ENCODE measurements at regions not wholly inside any gene's neighbourhood (a gene's known extent, or its start where the extent isn't known, plus 50 kb on each side); places are given as distances from the start of the nearest gene placed in this dataset.

DNA sequence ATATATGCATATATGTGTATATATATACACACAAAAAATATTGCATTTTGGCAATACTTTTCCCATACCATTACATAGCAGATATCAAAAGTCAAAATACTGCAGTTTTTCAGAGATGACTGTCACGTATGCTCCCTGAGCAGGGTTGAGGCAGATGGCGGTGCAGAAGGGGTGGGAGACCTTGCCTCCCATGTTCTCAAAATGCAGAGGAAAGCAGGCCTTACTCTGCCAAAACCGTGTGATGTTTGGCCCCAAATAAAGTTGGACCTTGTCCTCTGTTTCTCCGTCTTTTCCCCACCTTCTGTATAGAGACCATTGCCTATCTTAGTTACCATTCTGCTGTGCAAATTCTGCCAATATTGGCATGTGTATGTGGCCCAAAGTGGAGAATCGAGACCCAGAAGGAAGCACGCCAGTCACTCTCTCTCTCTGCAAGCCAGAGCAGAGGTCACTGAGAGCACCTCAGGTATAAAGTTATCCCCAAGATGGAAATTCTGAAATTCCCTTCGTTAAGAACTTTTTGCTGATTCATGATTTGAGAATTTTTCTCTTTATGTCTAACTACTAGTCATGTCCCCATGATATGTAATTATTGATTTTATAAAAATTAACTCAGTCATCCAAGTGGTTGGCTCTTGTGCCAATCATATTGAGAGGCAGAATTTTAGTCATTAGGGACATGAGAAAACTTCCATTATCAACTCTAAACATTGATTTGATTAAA lies 898.8 kb downstream of the EPHA4 start:
- no peak for DNase-seq

GRCh38 chr2:220674033-220674432 lies 898.1 kb downstream of the EPHA4 start:
- no peak for DNase-seq

DNA sequence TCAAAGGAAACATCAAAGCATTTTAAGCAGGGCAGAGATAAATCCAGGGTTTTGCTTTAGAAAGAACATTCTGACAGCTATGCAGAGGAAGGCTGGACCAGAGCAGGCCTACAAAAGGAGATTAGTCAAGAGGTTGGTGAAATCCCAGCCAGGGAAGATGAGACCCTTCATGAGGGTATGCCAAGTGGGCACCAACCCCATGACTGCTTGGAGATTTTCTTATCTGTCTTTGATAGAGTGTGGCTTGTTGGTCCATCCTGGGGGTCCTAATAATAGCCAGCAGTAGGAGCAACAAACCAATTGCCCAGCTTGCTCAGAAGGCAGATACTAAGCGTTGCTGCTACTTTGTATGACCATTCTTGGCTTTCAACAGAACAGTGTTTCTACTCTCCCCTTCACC lies 895.4 kb downstream of the EPHA4 start:
- DNase-seq, result no peak

DNA sequence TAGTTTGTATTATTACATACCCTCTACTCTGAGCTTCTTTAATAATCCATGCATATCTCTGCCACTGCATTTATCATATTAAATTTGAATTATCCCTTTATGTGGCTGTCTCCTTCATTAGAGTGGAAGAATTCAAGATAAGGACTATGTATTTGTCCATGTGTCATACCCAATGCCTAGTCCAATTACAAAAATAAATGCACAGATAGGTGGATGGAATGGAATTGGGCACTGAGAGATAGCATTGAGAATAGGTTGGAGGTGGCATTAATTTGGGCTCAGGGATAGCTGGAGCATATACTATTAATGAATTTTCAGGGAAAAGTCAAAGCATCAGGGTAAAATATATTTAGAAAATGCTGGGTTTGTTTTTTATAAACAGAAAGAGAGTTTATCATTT lies 893.2 kb downstream of the EPHA4 start:
- DNase-seq, result no peak

GRCh38 chr2:220682616-220683015 lies 889.5 kb downstream of the EPHA4 start:
- DNase-seq, result no peak

DNA sequence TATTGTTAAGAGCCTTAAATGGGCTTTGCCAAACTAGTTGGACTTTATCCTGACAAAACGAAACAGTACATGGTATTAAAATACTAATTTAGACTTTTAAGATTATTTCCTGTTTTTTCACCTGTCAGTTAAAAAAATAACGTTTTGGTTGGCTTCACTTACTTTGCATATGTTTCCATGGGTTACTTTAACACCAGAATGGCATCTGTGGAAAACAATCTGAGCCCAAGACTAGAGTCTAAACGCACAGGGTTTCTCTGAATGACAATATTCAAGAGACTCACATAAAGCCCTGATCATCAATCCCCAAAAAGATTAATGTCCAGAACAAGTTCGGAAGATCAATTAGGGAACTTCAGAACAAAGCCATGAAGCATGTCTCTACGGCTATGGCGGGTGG lies 888.0 kb downstream of the EPHA4 start:
- DNase-seq, result no peak

DNA sequence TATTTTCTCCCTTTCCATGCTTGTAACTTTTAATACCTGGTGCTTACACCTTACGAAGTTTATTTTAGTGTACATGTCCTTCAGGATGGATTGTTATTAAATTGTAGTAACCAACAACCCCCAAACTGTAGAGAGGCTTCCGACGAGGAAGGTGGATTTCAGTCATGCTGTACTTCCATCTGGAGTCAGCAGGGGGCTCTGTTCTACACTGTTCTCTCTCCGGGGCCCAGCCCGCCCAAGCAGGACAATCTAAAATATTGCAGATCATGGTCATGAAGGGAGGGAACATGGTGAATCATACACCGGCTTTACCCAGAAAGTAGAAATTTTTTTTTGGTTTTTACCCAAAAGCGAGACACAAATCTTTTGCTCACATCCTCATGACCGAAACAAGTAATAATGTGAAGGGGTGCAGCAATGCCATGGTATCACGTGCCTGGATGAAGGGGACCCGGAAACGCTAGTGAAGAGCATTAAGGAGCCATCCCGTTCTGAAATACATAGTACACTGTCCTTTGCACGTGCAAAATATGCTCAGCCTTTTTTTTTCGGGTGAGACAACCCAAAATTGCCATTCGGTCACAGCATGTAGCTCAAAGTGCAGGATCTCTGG lies 884.8 kb downstream of the EPHA4 start:
- peak in 45 of 56 donors; percentile 0 to 77 (median 14) for DNase-seq

DNA sequence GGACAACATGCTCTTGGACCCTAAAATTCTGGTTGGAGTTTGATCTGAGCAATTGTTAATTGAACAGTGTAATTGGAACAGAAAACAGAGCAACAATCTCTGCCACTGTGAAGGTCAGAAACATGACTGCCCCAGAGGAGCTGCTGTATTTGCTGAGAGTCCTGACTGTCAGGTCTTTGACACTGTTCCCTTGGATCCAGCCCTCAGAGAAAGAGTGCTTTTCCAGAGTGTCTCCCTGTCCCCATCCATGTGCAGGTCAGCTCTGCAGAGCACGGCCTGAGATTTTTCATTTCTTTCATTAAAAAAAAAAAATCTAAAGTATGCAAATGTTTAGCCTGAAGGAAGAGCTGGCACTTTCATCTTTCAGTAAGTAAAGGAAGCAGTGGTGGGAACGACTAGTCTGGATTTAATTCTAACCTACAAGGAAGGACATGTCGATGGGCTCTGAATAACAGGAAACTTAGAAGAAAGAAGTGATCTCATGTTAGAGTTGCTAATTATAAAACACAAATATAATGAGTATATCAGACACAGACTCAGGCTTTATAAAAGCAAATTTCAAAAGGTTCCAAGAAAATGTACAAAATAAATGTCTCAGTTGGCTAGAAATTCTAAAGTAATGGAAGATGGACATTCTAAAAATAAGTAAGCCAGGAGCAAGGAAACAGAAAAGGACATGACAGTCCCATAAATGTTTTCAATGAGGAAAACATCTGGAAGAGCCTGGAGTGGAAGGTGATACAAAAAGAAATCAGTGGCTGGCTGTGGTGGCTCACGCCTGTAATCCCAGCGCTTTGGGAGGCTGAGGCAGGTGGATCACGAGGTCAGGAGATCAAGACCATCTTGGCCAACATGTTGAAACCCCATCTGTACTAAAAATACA lies 876.5 kb downstream of the EPHA4 start:
- DNase-seq, result no peak

DNA sequence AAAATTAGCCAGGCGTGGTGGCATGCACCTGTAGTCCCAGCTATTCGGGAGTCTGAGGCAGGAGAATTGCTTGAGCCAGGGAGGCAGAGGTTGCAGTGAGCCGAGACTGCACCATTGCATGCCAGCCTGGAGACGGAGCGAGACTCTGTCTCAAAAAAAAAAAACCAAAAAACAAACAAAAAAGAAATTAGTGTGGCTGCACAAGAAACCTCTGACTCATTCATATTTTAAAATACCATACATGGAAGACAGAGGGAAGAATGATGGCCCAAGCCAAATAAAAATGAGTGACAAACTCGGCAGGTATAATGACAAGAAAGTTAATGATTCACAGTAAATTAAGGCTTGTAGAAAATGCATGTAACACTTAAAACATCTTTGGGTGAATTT lies 875.8 kb downstream of the EPHA4 start:
- DNase-seq, result no peak

- no peak for DNase-seq
Measured at GRCh38 chr2:220697011-220697410, 875.1 kb downstream of the EPHA4 start.

- no peak for DNase-seq
Measured at GRCh38 chr2:220701115-220701514, 871.0 kb downstream of the EPHA4 start.

DNA sequence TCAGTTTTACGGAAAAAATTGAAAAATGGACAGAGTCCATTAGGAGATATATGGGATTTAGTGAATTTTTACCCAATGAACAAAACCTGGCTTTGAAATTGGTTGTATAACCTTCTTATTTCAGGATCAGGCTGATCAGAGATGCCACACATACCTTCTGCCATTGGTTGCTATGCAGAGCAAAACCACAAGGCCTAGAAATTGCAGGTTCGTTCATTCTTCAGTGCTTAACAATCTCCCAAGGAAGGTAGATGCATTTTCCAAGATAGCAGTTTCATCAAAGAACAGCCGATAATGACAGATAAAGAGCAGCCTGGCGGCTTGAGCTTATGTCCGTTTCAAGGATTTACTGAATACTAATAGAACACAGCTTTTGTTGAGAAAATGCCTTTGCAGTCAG lies 868.8 kb downstream of the EPHA4 start:
- no peak for DNase-seq

GRCh38 chr2:220704081-220704480 lies 868.0 kb downstream of the EPHA4 start:
- DNase-seq, result no peak

GRCh38 chr2:220704810-220705209 lies 867.3 kb downstream of the EPHA4 start:
- DNase-seq, result no peak

GRCh38 chr2:220705678-220706077 lies 866.4 kb downstream of the EPHA4 start:
- DNase-seq, result no peak

DNA sequence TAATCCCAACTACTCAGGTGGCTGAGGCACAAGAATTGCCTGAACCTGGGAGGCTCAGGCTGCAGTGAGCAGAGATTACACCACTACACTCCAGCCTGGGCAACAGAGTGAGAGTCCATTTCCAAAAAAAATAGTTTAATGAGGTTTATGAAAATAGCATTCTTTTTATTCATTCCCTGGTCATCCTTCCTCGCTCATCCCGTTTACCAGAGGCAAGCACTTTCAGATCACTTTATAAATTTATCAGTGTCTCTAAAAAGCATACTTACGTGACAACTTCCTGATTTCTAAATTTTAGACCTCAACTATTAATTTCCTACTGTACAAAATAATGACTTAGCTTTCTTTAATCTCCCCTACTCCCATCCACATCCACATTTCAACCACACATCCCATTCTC lies 864.8 kb downstream of the EPHA4 start:
- no peak for DNase-seq

GRCh38 chr2:220708366-220708765 lies 863.7 kb downstream of the EPHA4 start:
- no peak for DNase-seq

- DNase-seq, result no peak
Measured at GRCh38 chr2:220717283-220717682, 854.8 kb downstream of the EPHA4 start.

GRCh38 chr2:220736778-220737177 lies 835.3 kb downstream of the EPHA4 start:
- DNase-seq, result no peak

DNA sequence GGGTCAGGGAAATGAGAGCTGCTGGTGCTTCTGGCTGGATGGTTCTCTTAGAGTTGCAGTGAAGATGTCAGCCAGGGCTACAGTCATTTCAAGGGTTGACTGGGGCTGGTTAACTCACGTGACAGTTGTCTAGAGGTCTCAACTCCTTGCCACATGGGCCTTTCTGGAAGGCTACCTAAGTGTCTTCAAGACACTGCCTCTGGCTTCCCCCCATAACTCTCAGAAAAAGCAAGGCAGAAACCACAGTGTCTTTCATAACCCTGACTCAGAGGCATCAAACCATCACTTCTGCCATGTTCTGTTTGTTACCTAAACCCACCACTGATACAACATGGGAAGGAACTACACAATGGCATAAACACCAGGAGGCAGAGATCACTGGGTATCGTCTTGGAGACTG lies 828.9 kb downstream of the EPHA4 start:
- DNase-seq, result no peak

- DNase-seq, result no peak
Measured at GRCh38 chr2:220744861-220745260, 827.2 kb downstream of the EPHA4 start.

GRCh38 chr2:220745682-220746081 lies 826.4 kb downstream of the EPHA4 start:
- no peak for DNase-seq
